ENCODE measurements at regions not wholly inside any gene's neighbourhood (a gene's known extent, or its start where the extent isn't known, plus 50 kb on each side); places are given as distances from the start of the nearest gene placed in this dataset.

DNA sequence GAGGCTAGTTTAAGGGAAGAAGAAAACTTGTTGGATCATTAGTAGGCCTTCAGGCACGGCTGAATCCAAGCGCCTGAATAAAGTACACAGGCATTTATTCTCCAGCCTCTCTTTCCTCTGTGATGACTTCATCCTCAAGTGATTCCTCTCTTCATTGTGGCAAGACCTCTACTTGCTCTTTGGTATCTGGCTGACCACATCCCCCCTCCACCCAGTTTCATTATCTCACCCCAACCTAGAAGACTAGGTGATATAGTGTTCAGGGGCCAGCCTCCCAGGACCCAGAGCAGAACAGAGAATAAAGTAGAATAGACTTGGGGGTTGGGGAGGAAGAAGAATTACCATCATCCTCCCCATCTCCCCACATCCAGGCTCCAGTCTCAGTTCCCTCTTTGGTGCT lies 189.3 kb downstream of the MIAT start:
- Mint-ChIP-seq H3K27me3 (ENCODE audit: low read depth) (peaks cover 3% of the 10 kb centered on the region), H3K36me3 (ENCODE audit: low read depth) (no peaks in the 10 kb centered on the region), H3K4me1 (peaks cover 9% of the 10 kb centered on the region), H3K4me3 (no peak overlapping the region), H3K27ac (ENCODE audit: unreplicated experiment) (no peak overlapping the region), H3K9me3 (no peaks in the 10 kb centered on the region)
- TF ChIP-seq CTCF (conservative IDR thresholded peaks at IDR 0.05): no peak
- no peak for DNase-seq (ENCODE audit: low read depth, low spot score)

GRCh38 chr22:26847046-26847445 lies 189.7 kb downstream of the MIAT start:
- H3K36me3 Mint-ChIP-seq (ENCODE audit: low read depth): no peaks in the 10 kb centered on the region
- no peak for DNase-seq (ENCODE audit: low read depth, low spot score)
- H3K27me3 Mint-ChIP-seq (ENCODE audit: low read depth): peaks cover 3% of the 10 kb centered on the region
- TF ChIP-seq CTCF (conservative IDR thresholded peaks at IDR 0.05): no peak
- no peaks in the 10 kb centered on the region for H3K9me3 Mint-ChIP-seq
- no peak overlapping the region for H3K27ac Mint-ChIP-seq (ENCODE audit: unreplicated experiment)
- peaks cover 10% of the 10 kb centered on the region for H3K4me1 Mint-ChIP-seq
- no peak overlapping the region for H3K4me3 Mint-ChIP-seq

GRCh38 chr22:26847816-26848215 lies 190.4 kb downstream of the MIAT start:
- Mint-ChIP-seq H3K27ac (ENCODE audit: unreplicated experiment) (no peak overlapping the region), H3K4me1 (peaks cover 16% of the 10 kb centered on the region), H3K36me3 (ENCODE audit: low read depth) (no peaks in the 10 kb centered on the region), H3K9me3 (no peaks in the 10 kb centered on the region), H3K4me3 (no peak overlapping the region), H3K27me3 (ENCODE audit: low read depth) (peaks cover 3% of the 10 kb centered on the region)
- DNase-seq (ENCODE audit: low read depth, low spot score): no peak
- no peak for TF ChIP-seq CTCF (conservative IDR thresholded peaks at IDR 0.05)

GRCh38 chr22:26848244-26848920 lies 191.0 kb downstream of the MIAT start:
- no peaks in the 10 kb centered on the region for H3K36me3 Mint-ChIP-seq (ENCODE audit: low read depth)
- DNase-seq (ENCODE audit: low read depth, low spot score): no peak
- no peak overlapping the region for H3K27ac Mint-ChIP-seq (ENCODE audit: unreplicated experiment)
- peaks cover 3% of the 10 kb centered on the region for H3K27me3 Mint-ChIP-seq (ENCODE audit: low read depth)
- no peak overlapping the region for H3K4me3 Mint-ChIP-seq
- no peaks in the 10 kb centered on the region for H3K9me3 Mint-ChIP-seq
- peaks cover 20% of the 10 kb centered on the region for H3K4me1 Mint-ChIP-seq
- no peak for TF ChIP-seq CTCF (conservative IDR thresholded peaks at IDR 0.05)

DNA sequence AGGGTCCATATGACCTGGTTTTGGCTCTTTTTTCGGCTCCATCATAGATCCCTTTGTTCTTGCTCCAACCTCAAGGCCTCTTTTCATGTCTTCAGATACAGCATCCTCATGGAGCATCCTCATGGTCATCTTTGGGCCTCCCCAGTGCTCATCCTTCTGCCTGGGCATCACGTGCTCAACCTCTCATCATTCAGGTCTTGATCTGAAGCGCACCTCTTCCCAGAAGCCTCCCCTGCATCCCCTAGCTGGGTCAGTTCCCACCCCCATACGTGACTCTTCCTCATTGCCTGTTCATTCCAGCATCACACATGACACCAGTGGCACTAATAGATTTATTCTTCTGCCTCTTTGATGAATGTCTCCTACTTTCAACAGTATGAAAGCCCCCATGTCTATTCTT lies 192.2 kb downstream of the MIAT start:
- Mint-ChIP-seq H3K4me3 (no peak overlapping the region), H3K36me3 (ENCODE audit: low read depth) (no peaks in the 10 kb centered on the region), H3K27me3 (ENCODE audit: low read depth) (peaks cover 3% of the 10 kb centered on the region), H3K4me1 (peaks cover 20% of the 10 kb centered on the region), H3K27ac (ENCODE audit: unreplicated experiment) (no peak overlapping the region), H3K9me3 (no peaks in the 10 kb centered on the region)
- no peak for DNase-seq (ENCODE audit: low read depth, low spot score)
- TF ChIP-seq CTCF (conservative IDR thresholded peaks at IDR 0.05): no peak
